Testis (tissue), 2 donors: ENCODE measurements at regions not wholly inside any gene's neighbourhood (a gene's known extent, or its start where the extent isn't known, plus 50 kb on each side); places are given as distances from the start of the nearest gene placed in this dataset.

Experiments
- POLR2A ChIP-seq: fragments of 450-650 bp; IDR thresholded peaks from one replicate; pipeline ENCODE4 v1.6.1; 2017; ENCODE audit warnings: antibody characterized with exemption, mild to moderate bottlenecking, moderate library complexity
- TF ChIP-seq, protein P1 (sequence below), 3 experiments: fragments of 450-650 bp in 2 of 3; fragments of 200-600 bp in 1 of 3; sonication (generic) in 1 of 3; IDR thresholded peaks; one replicate each; pipeline ENCODE4 v1.5.1; 2016 to 2019; ENCODE audit warnings: antibody characterized with exemption in 3 of 3, mild to moderate bottlenecking in 2 of 3, moderate library complexity in 1 of 3

DNA sequence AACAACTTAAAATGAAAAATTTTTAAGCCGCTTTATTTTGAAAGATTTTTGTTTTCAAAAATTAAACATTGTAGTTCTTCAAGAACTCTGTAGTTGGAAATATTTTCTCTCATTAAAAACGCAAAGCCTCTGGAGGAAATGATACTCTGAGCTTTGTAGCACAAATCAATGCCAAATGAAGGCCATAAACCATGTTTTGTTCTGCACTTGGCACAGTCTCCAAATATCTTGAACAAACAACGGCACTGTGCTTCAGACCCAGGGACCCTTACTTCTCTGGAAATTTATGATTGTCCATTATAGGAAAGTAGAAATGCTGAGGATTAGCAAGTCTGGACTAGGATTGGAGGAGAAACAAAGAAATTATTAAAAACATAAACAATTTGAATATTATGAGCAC lies 160.8 kb upstream of the BMP4 start:
- no peak for TF ChIP-seq POLR2A
- TF ChIP-seq, protein P1, sequence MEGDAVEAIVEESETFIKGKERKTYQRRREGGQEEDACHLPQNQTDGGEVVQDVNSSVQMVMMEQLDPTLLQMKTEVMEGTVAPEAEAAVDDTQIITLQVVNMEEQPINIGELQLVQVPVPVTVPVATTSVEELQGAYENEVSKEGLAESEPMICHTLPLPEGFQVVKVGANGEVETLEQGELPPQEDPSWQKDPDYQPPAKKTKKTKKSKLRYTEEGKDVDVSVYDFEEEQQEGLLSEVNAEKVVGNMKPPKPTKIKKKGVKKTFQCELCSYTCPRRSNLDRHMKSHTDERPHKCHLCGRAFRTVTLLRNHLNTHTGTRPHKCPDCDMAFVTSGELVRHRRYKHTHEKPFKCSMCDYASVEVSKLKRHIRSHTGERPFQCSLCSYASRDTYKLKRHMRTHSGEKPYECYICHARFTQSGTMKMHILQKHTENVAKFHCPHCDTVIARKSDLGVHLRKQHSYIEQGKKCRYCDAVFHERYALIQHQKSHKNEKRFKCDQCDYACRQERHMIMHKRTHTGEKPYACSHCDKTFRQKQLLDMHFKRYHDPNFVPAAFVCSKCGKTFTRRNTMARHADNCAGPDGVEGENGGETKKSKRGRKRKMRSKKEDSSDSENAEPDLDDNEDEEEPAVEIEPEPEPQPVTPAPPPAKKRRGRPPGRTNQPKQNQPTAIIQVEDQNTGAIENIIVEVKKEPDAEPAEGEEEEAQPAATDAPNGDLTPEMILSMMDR (IDR thresholded peaks at IDR 0.05), result no peak
